ENCODE measurements at regions not wholly inside any gene's neighbourhood (a gene's known extent, or its start where the extent isn't known, plus 50 kb on each side); places are given as distances from the start of the nearest gene placed in this dataset.

GRCh38 chr17:73933164-73933766 lies 270.2 kb upstream of the RPL38 start:
- DNase-seq: peak in 1 of 42 donors; percentile 25
- intact Hi-C loops (cut with DNase I): no loop called here

- intact Hi-C loops (cut with DNase I): no loop called here
- peak in 1 of 42 donors; percentile 4 for DNase-seq
Observed at GRCh38 chr17:73933871-73934270, 269.6 kb upstream of the RPL38 start.

GRCh38 chr17:73934696-73935095 lies 268.8 kb upstream of the RPL38 start:
- DNase-seq: peak in 1 of 42 donors; percentile 4
- intact Hi-C loops (cut with DNase I): no loop called here

- peak in 1 of 42 donors; percentile 3 for DNase-seq
- intact Hi-C loops (cut with DNase I): no loop called here
Observed at GRCh38 chr17:73936908-73937627, 266.4 kb upstream of the RPL38 start.

GRCh38 chr17:73938706-73939105 lies 264.8 kb upstream of the RPL38 start:
- intact Hi-C loops (cut with DNase I): no loop called here
- DNase-seq: peak in 1 of 42 donors; percentile 18

- intact Hi-C loops (cut with DNase I): no loop called here
- peak in 1 of 42 donors; percentile 22 for DNase-seq
Observed at GRCh38 chr17:73939806-73940205, 263.7 kb upstream of the RPL38 start.

- peak in 1 of 42 donors; percentile 15 for DNase-seq
- intact Hi-C loops (cut with DNase I): no loop called here
Observed at GRCh38 chr17:73940511-73940910, 263.0 kb upstream of the RPL38 start.

GRCh38 chr17:73941919-73942530 lies 261.5 kb upstream of the RPL38 start:
- DNase-seq: peak in 1 of 42 donors; percentile 24
- intact Hi-C loops (cut with DNase I): no loop called here

GRCh38 chr17:73942703-73943415 lies 260.6 kb upstream of the RPL38 start:
- intact Hi-C loops (cut with DNase I): no loop called here
- peak in 1 of 42 donors; percentile 14 for DNase-seq

GRCh38 chr17:73943416-73944110 lies 259.9 kb upstream of the RPL38 start:
- intact Hi-C loops (cut with DNase I): no loop called here
- DNase-seq: peak in 1 of 42 donors; percentile 22

GRCh38 chr17:73944366-73944765 lies 259.1 kb upstream of the RPL38 start:
- DNase-seq: peak in 1 of 42 donors; percentile 5
- intact Hi-C loops (cut with DNase I): no loop called here

- intact Hi-C loops (cut with DNase I): no loop called here
- DNase-seq: peak in 1 of 42 donors; percentile 27
Observed at GRCh38 chr17:73947281-73947965, 256.1 kb upstream of the RPL38 start.

- intact Hi-C loops (cut with DNase I): no loop called here
- no peak for DNase-seq
Observed at GRCh38 chr17:73947966-73948355, 255.5 kb upstream of the RPL38 start.

GRCh38 chr17:73949903-73950592 lies 253.4 kb upstream of the RPL38 start:
- no peak for DNase-seq

GRCh38 chr17:73950593-73950914 lies 252.9 kb upstream of the RPL38 start:
- intact Hi-C loops (cut with DNase I): no loop called here

More at GRCh38 chr17:73949903-73950592, 253.4 kb upstream of the RPL38 start:
- intact Hi-C loops (cut with DNase I): no loop called here

GRCh38 chr17:73952082-73952479 lies 251.4 kb upstream of the RPL38 start:
- DNase-seq: peak in 41 of 42 donors; percentile 17 to 84 (median 56)
- intact Hi-C loops (cut with DNase I): no loop called here

More at GRCh38 chr17:73950593-73950914, 252.9 kb upstream of the RPL38 start:
- no peak for DNase-seq

GRCh38 chr17:73952480-73953205 lies 250.8 kb upstream of the RPL38 start:
- intact Hi-C loops (cut with DNase I): no loop called here
- DNase-seq: peak in 37 of 42 donors; percentile 15 to 82 (median 58)

Data from head of caudate nucleus (tissue), 42 donors.